HG02840 (cell line): ENCODE measurements at regions not wholly inside any gene's neighbourhood (a gene's known extent, or its start where the extent isn't known, plus 50 kb on each side); places are given as distances from the start of the nearest gene placed in this dataset.

Source experiments
- ATAC-seq: cut with Tn5 transposase; IDR thresholded peaks from one replicate; pipeline ENCODE4 v1.9.1; 2021; ENCODE audit warnings: mild to moderate bottlenecking, moderate library complexity, moderate number of reproducible peaks; ENCODE audit not compliant: unreplicated experiment, low FRiP score

DNA sequence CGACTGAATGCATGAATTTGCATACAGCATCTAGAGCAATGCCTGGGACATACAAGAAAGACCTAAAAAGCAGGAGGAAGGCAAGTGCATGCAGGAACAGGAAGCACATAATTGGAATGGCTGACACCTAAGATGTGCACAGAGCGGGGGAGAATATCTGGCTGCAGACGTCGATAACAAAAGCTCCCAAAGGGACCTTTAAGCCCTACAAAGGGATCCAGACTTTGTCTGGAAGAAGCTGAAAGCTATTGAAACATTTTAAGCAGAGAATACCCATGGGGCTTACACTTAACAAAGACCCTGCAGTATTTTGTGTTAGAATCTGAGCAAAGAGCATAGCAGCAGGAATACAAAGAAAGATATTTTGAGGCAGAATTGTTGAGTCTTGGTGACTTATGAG lies 107.4 kb upstream of the CLDN10 start:
- ATAC-seq: no peak

DNA sequence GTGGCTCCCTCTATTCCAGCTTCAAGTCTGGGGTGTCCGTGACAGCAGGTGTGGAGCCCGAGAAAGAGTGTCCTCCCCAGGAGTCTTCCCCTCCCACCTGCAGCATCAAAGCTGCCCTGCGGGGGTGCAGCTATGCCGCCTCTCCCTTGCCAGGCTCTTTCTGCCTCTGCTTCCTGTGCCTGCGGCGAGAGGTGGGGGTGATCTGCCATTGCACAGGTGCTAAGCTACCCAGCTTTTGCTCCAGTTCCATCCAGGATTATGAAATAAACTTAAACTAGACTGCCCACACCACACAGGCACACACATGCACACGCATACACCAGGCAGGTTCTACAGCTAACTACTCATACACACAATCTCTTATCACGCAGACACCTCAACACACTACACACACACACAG lies 104.7 kb upstream of the CLDN10 start:
- ATAC-seq: no peak

DNA sequence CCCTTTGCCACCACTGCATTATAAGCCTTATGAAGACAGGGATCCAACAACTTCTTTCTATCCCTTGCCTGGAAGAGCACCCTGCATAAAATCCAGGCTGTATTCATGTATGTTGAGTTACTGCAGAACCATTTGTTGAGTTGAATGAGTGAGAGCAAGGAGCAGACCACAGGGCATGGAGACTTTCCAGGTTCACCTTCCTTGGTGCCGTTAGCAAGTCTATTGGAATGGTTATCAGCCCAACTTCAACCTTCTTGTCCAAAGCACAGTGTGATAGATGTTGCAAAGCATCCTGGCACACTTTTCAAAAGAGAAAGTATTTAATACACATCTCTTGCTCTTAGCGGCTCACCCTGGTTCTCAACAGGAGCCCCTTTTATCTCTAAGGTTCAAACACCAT lies 100.9 kb upstream of the CLDN10 start:
- ATAC-seq: no peak

DNA sequence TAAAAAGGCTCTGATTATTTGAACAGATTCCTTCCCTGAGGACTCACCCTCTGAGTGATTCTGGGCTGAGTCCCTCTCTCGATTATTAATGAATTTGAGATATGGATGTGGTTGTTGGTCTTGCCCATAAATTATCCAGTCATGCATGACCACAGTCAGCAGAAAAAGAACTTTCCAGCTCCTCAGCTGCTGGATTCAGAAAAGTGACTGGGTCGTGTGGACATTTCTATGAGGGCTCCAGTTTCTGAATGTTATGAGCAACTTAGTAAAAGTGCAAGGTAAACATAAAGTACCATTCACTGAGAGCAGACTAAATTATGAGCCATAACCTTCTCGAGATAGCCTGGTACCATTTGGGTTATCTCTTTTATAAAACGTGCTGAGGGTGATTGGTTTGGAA lies 100.1 kb upstream of the CLDN10 start:
- no peak for ATAC-seq

DNA sequence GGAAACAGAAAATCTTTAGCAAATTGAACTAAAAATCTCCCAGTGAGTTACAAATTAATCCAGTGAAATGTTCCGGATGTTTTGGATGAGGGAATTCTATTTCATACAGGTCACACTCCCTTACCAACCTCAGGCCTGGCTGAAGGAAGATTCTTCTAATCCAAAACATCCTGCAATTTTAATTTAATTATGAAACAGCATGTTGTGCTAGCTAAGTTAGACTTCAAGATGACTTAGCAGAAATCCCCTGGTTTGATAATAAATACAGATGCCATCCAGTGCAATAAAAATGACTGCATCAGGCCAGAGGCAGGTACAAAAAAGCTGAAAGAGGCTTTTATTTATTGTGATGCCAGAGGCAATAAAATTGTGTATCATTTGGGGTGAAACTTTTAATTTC lies 96.7 kb upstream of the CLDN10 start:
- no peak for ATAC-seq

DNA sequence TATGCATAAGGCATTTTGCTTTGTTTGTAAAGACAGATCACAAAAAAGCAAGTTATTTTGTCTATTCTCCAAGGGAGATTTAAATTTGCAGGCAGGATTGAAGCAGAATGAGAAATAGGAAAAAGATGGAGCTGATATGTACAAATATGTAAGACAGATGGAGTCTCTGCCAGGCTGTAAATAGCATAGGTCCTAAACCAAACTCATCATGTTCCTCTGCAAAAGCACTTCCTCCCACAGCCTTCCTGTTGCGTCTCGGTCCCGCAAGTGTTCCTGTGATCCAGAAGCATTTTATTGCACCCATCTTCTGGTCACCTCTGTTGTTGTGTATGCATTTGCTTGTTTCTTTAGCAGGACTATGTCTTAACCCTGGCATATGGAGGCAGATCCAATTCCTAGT lies 95.7 kb upstream of the CLDN10 start:
- no peak for ATAC-seq

DNA sequence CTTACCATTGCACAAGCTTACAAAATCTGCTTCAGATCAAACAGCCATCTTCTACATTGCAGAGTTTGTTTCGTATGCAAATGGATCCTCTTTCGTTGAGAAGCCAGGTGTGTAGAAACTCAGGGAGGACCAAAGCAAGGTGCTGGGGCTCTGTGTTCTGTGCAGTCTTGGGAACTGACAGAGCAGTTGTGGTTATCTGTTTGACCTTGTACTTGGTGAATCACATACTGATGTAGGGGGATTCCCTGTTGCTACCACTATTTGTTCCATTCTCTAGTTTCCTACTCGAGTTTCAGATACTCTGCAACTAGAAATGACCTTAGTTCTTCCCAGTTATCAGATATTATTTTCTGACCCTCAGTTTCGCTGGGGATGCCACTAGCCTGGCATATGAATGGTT lies 95.2 kb upstream of the CLDN10 start:
- ATAC-seq: peak; percentile 98

DNA sequence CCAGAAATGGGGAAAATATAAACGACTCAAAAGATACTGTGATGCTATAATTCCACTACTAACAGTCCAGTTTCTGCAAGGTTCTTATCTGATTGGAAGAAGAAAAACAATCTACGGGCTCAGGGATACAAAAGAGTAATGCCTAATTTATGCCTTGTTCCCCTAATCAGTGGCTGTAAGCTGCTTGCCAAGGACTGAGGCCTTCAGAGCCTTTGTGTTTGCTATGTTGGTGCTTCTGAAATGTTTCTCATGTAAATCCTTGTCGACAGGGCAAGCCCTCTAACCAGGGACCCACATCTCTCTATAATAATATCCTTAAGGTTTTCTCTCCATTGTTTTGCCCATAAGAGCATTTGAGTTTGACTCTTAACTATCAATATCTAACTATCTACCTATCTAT lies 89.7 kb upstream of the CLDN10 start:
- ATAC-seq: no peak

DNA sequence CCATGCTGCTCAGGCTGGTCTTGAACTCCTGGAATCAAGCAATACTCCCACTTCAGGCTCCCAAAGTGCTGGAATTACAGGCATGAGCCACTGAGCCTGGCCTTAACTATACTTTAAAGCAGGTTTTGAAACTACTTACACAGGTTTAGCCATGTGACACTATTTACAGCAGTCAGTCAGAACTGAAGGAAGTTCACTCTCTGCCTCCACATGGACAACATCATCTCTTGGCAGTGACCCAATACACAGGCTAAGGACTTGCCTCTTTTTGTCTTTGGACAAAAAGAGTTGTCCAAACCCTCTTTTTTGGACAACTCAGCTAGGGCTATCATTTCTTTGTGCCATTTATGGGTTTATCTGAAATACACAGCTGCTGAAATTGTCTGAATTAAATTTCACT lies 89.0 kb upstream of the CLDN10 start:
- ATAC-seq: no peak

DNA sequence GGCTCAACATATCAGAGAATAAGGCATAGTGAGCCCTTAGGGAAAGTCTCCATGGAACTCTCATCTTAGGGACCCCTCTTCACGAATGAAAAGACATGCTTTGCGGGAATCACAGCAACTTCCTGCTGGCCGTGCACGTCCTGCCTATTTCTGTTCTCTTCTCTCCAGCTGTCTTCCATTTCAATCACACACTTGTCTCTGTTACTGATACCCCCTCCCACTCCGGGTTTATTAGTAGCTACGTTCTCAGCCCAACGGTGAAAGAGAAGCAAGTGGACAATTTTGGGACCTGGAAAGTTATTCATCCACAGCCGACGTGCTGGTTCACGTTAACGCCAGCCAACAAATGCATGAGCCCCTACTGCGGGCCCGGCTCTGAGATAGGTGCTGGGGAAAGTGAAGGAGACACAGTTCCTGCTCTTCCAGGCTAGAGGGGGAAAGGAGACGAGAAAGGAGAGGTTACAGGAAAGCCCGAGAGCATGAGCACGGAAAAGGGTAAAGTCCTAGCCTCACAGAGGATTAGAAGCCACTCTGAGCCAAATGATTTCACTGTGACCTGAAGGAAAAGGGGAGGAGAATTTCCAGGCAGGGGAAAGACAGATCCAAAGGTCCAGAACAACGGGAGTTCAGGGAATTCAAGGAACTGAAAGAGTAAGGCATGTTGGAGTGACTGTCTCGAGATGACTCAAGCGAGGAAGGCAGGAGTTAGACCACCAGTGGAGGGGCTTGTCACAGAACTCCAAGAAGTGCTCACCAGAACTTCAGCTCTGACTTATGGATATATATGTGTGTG lies 81.8 kb upstream of the CLDN10 start:
- ATAC-seq: no peak

DNA sequence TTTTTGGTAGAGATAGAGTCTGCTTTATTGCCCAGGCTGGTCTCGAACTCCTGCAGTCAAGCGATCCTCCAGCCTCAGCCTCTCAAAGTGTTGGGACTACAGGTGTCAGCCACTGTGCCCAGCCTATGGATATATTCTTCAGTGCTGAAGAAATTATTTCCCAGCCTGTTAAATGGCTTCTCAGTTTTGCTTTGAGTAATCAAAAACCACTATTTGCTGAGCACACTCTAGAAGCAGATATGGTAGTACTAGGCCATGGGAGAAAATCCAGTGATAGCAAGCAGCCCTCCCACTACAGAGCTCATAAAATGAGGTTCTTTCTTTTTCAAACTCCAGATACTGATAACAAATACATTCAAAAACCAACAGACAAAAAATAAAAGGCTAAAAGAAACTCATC lies 80.6 kb upstream of the CLDN10 start:
- ATAC-seq: no peak

DNA sequence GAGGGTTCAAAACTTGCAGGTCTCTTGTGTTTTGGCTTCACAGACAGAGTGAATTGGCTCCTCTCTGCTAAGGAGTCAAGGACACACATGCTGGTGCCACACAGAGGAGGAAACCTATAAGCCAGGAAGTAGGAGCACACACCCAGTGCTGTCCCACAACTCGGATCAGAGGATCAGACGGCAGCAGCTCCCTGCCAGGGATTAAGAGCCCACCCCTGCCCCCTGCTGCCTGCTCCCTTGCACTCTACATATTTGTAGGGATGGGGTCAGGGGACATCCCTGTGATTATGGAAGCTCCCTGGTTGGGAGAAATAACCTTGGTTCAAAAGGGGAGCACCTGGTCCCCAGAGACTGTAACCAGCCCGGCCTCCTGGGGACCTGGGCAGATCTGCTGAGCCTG lies 77.5 kb upstream of the CLDN10 start:
- no peak for ATAC-seq

DNA sequence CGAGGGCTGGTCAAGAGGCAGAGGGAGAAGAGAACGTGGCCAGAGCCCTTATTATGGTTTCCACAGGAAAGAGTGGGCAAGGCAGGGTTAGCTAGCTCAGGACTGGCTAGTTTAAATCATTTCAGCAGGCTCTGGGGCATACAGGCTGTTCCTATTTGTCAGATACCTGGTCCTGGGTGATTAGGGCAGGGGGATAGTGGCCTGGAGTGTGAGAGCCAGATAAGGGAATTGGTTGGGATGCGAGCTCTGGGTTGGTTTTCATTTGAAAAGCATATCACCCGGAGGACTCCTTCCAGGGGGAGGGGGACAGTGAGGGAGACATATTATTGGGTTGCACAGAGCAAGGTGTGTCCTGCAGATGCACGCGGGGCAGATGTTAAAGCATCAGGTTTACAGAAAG lies 75.3 kb upstream of the CLDN10 start:
- ATAC-seq: no peak

DNA sequence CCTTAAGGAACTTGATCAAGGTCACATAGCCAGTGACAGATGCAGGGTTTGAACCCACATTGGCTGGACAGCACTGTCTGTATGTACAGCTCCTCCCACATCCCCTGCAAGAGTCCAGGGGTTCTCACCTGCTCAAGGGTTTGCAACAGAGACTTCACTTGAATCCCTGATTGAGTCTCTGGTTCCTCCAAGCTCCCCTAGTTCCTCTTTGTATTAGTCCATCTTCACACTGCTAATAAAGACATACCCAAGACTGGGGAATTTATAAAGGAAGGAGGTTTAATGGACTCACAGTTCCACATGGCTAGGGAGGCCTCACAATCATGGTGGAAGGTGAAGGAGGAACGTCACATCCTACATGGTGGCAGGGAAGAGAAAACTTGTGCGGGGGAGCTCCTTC lies 72.8 kb upstream of the CLDN10 start:
- no peak for ATAC-seq

DNA sequence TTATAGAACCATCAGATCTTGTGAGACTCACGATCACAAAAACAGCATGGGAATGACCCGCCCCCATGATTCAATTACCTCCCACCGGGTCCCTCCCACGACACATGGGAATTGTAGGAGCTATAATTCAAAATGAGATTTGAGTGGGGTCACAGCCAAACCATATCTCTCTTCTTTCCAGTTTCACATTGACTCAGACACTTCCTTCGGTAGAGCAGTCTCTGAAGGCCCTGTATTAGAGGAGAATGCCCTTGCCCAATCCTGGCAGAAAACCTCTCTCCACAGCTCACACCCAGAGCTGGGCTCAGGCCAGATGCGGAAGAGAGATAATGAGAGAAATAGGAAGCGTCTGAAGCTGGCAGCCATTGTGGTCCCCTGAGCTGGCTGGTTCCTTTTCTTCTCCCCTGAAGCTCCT lies 72.4 kb upstream of the CLDN10 start:
- no peak for ATAC-seq

DNA sequence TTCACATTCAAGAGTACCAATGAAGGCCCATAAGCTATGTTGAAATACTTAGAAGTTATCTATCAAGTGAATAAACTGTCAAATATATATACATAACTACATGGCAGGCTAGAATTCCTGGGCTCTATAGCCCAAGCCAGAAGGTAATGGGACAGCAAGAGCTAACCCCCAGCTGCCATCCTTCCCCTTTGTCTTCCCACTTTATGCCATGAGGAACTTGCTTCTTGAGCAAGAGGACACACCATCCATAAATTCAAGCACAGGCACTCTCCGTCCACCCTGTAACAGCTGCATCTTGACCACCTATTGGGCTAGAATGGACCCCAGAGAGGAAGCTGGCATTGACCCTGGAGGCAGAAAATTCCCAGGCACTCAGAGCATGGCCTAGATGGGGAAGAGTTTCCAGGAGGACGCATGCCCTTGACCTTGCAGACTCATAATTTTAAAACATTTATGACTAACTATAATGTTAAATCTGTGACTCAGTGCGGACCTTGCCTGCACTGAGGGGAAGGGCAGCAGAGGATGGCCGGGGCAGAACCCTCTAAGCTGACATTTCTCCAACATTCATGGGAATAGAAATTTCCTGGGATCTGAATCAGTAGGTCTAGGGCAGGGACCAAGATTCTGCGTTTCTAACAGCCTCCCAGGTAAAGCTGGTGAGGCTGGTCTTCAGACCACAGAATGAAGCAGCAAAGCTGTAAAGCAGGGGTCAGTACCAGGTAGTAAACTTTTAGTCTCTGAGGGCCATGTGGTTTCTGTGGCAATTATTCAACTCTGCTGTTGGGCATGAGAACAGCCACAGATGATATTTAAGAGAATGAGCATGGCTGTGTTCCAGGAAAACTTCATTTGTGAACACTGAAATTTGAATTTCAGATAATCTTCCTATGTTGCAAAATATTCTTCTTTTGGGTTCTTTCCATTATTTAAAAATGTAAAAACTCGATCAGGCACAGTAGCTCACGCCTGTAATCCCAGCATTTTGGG lies 71.4 kb upstream of the CLDN10 start:
- no peak for ATAC-seq

DNA sequence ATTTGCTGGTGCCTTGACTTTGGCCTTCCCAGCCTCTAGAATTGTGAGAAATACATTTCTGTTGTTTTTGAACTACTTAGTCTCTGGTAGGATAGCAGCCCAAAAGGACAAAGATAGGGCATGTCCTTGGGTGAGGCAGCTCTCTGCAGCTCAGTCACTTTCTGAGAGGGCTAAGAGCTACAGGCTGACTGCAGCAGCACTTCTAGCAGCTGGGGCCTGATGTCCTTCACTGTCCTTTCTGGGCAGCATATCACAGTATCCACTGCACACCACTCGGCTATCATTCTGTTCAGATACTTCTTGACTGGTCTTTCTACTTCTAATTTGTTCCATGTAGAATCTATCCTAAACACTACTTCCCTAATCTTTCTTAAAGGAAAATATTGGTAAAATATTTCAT lies 68.5 kb upstream of the CLDN10 start:
- no peak for ATAC-seq

DNA sequence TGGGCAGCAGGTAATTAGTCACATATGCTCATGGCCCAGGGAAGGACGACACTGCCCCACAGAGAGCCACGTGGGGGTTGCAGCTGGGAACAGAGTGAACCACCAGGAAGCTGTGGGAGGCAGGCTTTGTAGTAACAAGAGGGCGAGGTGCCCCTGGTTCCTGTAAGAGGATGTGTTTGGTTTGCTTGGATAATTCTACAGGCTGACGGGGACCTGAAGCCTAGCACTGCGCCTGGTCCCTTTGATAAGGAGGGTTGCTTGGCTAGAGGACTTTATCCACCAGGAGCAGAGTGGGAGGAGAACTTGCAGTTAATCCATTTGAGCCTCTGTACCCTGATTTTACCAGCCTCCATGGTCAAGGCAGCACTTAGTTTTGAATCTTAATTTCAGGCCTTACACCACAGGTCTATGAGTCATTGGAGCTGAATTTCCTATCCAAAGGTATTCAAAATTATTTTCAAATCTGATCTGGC lies 67.4 kb upstream of the CLDN10 start:
- ATAC-seq: no peak

DNA sequence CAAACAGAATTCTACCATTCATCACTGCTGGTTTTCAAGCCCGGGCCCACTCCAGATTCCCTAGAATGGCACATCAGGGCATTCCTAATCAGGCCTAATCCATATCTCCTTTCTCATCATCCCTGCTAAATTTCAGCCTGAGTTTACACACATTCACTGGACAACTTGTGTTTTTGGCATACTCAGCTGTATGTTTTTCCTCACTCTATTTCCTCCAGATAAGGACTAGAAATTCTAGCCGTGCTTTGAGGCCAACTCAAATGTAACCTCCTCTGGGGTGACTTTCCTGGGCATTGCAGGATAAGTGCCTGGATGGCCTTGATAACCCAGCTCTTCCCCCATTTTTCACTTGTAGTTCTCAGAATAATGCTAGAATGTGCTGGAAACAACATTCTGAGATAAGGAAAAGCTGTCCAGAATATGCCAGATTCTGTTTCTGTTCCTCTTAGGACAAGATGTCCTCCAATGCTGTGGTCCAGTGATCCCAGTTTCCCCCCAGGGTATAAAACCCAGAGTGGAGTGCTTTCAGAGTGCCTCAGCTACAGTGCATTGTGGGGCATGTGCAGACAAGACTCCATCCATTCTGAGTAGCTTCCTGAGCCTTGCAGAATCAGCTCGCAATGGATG lies 66.9 kb upstream of the CLDN10 start:
- ATAC-seq: no peak

DNA sequence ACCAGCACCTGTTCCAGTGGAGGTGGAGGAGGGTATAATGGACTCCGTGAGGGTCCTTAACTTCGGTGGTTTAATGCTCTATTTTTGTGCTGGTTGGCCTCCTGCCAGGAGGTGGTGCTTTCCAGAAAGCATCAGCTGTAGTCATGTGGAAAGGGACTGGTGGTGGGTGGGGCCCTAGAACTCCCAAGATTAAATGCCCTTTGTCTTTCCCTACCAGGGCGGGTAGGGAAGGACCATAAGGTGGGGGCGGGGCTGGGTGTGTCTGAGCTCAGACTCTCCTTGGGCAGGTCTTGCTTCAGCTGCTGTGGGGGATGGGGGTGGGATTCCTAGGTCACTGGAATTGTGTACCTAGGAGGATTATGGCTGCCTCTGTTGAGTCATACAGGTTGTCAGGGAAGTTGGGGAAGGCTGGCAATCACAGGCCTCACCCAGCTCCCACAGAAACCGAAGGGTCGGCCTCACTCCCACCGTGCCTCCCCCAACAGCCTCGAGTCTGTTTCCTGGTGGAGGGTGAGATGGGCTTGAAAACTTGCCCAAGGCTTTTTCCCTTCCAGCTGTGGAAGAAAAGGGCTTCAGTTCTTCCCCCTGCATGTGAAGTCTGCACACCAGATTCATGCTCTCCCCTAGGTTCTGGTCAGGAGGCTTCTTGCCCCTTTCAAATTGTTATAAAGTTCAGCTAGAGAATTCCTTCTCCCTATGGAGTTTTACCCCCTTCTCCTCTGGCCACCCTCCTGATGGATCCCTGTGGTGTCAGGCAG lies 60.3 kb upstream of the CLDN10 start:
- no peak for ATAC-seq
